Neural cell (in vitro differentiated cells): ENCODE measurements at regions not wholly inside any gene's neighbourhood (a gene's known extent, or its start where the extent isn't known, plus 50 kb on each side); places are given as distances from the start of the nearest gene placed in this dataset.

Experiments
- CTCF ChIP-seq: fragments of 450-650 bp; IDR thresholded peaks from 2 replicates; pipeline ENCODE4 v1.5.1; 2014; ENCODE audit warnings: antibody characterized with exemption, mild to moderate bottlenecking, moderate library complexity; ENCODE audit not compliant: poor library complexity, severe bottlenecking
- POLR2AphosphoS5 ChIP-seq: IDR thresholded peaks from 2 replicates; pipeline ENCODE4 v1.6.1; 2012
- TAF1 ChIP-seq: IDR thresholded peaks from 2 replicates; pipeline ENCODE4 v1.6.1; 2012; ENCODE audit warnings: low read depth

GRCh38 chr6:168981187-168981586 is 272.5 kb downstream of the THBS2 start:
- no peak for TF ChIP-seq CTCF
- no peak for TF ChIP-seq POLR2AphosphoS5
- no peak for TF ChIP-seq TAF1
